SJCRH30 (cell line): ENCODE measurements at regions not wholly inside any gene's neighbourhood (a gene's known extent, or its start where the extent isn't known, plus 50 kb on each side); places are given as distances from the start of the nearest gene placed in this dataset.
"Not testable (repeated sequence)": the region's sequence is repeated elsewhere in the genome, so short reads cannot be mapped to it uniquely, and the experiment has no call there.

Experiments used
- DNase-seq, 2 experiments: peaks; one replicate each; pipeline ENCODE4 v3.0.0-alpha.2; 2015 to 2020
- H3K27ac ChIP-seq: fragments of 250-450 bp; sonication (Bioruptor Pico); 2 replicates; pipeline ENCODE4 v1.5.1; 2020; ENCODE audit warnings: mild to moderate bottlenecking, moderate library complexity
- H3K27me3 ChIP-seq: fragments of 250-450 bp; sonication (Bioruptor Pico); 2 replicates; pipeline ENCODE4 v1.5.1; 2020; ENCODE audit warnings: mild to moderate bottlenecking, moderate library complexity
- H3K36me3 ChIP-seq: fragments of 250-450 bp; sonication (Bioruptor Pico); 2 replicates; pipeline ENCODE4 v1.5.1; 2020; ENCODE audit warnings: mild to moderate bottlenecking, moderate library complexity
- H3K4me1 ChIP-seq: fragments of 250-450 bp; sonication (Bioruptor Pico); 2 replicates; pipeline ENCODE4 v1.5.1; 2020; ENCODE audit warnings: mild to moderate bottlenecking, moderate library complexity
- H3K4me3 ChIP-seq: fragments of 250-450 bp; sonication (Bioruptor Pico); 2 replicates; pipeline ENCODE4 v1.5.1; 2020; ENCODE audit warnings: mild to moderate bottlenecking, moderate library complexity
- H3K9me3 ChIP-seq: fragments of 250-450 bp; sonication (Bioruptor Pico); replicated peaks from 2 replicates; pipeline ENCODE4 v1.5.1; 2020; ENCODE audit warnings: mild to moderate bottlenecking, moderate library complexity

DNA sequence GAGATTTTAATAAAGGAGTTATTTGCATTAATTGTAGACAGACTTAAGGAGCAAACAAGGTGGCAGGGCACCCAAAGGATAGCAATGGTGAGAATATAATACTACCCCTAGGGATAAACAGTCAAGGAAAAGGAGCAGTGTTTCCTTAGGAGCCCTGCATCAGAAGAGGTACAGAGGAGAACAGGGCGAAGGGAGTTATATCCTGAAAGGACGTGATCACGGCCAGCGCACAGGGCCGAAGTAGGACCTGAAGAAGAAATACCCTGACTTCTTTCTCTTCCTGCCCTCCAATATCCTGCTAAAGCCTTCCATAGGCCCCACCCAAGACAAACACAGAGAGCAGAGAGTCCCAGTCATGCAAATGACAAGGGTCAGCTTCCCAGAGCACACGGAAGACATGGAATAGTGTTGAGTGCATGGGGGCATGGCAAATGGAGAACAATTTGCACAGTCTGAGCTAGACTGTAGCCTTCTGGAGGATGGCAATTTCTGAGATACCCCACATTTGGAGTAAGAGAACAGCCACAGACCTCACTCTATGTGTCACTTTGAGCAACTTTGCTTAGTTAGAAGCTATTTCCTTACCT is 188.2 kb downstream of the ZNF92 start:
- H3K4me3 ChIP-seq, H3K27me3 ChIP-seq, H3K36me3 ChIP-seq, H3K27ac ChIP-seq, H3K4me1 ChIP-seq, H3K9me3 ChIP-seq, DNase-seq: not testable (repeated sequence)

DNA sequence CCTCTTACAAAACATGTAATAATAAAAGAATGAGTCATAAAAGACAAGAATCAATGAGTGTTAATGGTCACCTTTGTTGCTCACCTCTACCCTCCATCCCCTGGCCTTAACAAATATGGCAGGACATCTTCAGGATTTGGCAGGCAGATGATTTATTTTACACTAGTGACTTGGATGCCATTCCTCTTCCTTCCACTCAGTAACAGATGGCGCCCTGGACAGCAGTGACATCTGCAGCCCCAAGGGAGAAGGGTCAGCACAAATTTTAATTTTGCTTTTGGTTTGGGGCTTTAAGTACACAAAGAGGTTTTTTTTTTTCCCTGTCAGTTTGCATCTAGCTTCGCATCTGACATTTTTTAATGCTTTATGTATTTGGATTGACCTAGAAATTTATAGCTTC is 188.9 kb downstream of the ZNF92 start:
- H3K4me3 ChIP-seq, H3K36me3 ChIP-seq, H3K27me3 ChIP-seq, H3K27ac ChIP-seq, H3K9me3 ChIP-seq, H3K4me1 ChIP-seq: not testable (repeated sequence)
- DNase-seq: peak in 1 of 2 experiments; percentile 21

DNA sequence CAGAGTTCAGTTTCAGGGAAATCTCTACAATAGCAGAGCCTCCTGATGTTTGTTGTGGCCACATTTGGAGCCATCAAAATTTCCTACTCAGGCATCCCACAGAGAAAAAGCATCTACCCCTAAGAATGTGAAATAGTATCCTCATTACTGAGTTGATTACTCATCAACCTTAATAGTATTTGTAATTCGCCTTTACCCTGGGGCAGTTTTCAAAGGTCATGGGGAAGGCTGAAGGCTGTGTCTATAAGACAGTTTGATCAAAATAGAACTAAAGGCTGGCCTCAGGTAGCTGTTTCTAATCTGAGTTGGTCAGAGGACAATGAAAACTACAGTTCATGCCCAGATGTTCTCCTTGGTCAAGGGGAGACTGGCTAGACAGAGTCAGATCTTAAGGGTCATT is 189.7 kb downstream of the ZNF92 start:
- not testable (repeated sequence) for DNase-seq, H3K27ac ChIP-seq, H3K4me3 ChIP-seq, H3K27me3 ChIP-seq, H3K36me3 ChIP-seq, H3K9me3 ChIP-seq, H3K4me1 ChIP-seq

GRCh38 chr7:65568226-65568625 is 194.6 kb downstream of the ZNF92 start:
- H3K4me3 ChIP-seq, H3K4me1 ChIP-seq, H3K9me3 ChIP-seq, H3K36me3 ChIP-seq, DNase-seq, H3K27me3 ChIP-seq, H3K27ac ChIP-seq: not testable (repeated sequence)

DNA sequence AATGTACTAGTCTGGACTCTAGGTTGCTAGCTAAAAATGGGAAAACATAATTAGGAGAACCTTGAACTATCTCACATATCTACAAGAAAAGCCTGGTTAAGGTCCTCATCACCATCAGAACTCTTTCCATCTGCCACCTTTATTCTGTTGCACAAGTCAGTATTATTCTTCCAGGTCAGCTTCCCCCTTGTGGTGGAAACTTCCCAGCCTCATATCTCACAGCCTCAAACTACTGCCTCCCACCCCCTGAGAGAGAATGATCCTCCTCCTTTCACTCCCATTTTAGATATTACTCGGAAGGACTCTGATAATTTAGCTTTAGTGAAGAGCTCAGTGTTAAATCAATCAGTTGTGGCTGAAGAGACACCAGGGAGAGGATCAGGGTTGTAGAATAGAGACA is 197.3 kb downstream of the ZNF92 start:
- not testable (repeated sequence) for H3K27me3 ChIP-seq, H3K4me3 ChIP-seq, H3K4me1 ChIP-seq, H3K36me3 ChIP-seq, H3K27ac ChIP-seq, DNase-seq, H3K9me3 ChIP-seq

GRCh38 chr7:65572581-65572980 is 198.9 kb downstream of the ZNF92 start:
- not testable (repeated sequence) for H3K4me1 ChIP-seq, H3K36me3 ChIP-seq
- DNase-seq: peak in 1 of 2 experiments; percentile 5

GRCh38 chr7:65576370-65576769 is 202.7 kb downstream of the ZNF92 start:
- H3K4me1 ChIP-seq, H3K9me3 ChIP-seq, H3K27ac ChIP-seq, DNase-seq, H3K36me3 ChIP-seq, H3K4me3 ChIP-seq, H3K27me3 ChIP-seq: not testable (repeated sequence)

More at GRCh38 chr7:65572581-65572980, 198.9 kb downstream of the ZNF92 start:
- H3K4me3 ChIP-seq: peak overlapping the region; percentile 49
- H3K9me3 ChIP-seq, H3K27ac ChIP-seq, H3K27me3 ChIP-seq: not testable (repeated sequence)

- H3K27ac ChIP-seq: not testable (repeated sequence)
Observed at GRCh38 chr7:65582518-65583119, 209.0 kb downstream of the ZNF92 start.

GRCh38 chr7:65602495-65602894 is 228.8 kb downstream of the ZNF92 start:
- H3K9me3 ChIP-seq, H3K36me3 ChIP-seq, H3K4me1 ChIP-seq, H3K27ac ChIP-seq, H3K27me3 ChIP-seq, H3K4me3 ChIP-seq, DNase-seq: not testable (repeated sequence)

More at GRCh38 chr7:65582518-65583119, 209.0 kb downstream of the ZNF92 start:
- not testable (repeated sequence) for H3K4me1 ChIP-seq, DNase-seq, H3K4me3 ChIP-seq, H3K27me3 ChIP-seq, H3K36me3 ChIP-seq, H3K9me3 ChIP-seq

GRCh38 chr7:65609131-65609530 is 235.5 kb downstream of the ZNF92 start:
- no peak for DNase-seq
- H3K36me3 ChIP-seq: no peaks in the 10 kb centered on the region
- no peak overlapping the region for H3K27ac ChIP-seq

GRCh38 chr7:65613644-65614289 is 240.1 kb downstream of the ZNF92 start:
- H3K36me3 ChIP-seq, H3K4me1 ChIP-seq, H3K4me3 ChIP-seq, H3K27ac ChIP-seq, H3K27me3 ChIP-seq, DNase-seq, H3K9me3 ChIP-seq: not testable (repeated sequence)

More at GRCh38 chr7:65609131-65609530, 235.5 kb downstream of the ZNF92 start:
- Histone ChIP-seq H3K4me3 (no peak overlapping the region), H3K27me3 (no peaks in the 10 kb centered on the region), H3K9me3 (no peaks in the 10 kb centered on the region), H3K4me1 (no peaks in the 10 kb centered on the region)

GRCh38 chr7:65616111-65616510 is 242.5 kb downstream of the ZNF92 start:
- H3K36me3 ChIP-seq, H3K27me3 ChIP-seq, H3K9me3 ChIP-seq, H3K4me3 ChIP-seq, H3K27ac ChIP-seq, H3K4me1 ChIP-seq, DNase-seq: not testable (repeated sequence)

DNA sequence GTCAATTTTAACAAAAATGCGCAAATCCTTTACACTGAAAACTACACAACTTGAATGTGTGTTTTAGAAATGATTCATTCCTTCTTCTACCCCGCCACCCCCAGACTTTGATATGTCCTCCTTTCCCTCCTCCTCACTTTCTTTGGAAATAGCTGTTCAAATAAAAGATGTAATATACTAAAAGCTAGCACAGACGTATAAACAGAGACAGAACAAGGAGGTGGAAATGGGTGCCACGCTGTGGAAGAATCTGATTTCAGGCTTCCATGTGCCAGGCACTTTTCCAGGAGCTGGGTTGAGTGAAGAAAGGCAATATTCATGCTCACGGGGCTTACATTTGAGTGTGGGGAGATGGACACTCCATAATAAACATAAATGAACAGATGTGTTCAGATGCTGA is 246.6 kb downstream of the ZNF92 start:
- H3K9me3 ChIP-seq, H3K27ac ChIP-seq, H3K4me1 ChIP-seq, H3K27me3 ChIP-seq, H3K4me3 ChIP-seq, H3K36me3 ChIP-seq, DNase-seq: not testable (repeated sequence)

DNA sequence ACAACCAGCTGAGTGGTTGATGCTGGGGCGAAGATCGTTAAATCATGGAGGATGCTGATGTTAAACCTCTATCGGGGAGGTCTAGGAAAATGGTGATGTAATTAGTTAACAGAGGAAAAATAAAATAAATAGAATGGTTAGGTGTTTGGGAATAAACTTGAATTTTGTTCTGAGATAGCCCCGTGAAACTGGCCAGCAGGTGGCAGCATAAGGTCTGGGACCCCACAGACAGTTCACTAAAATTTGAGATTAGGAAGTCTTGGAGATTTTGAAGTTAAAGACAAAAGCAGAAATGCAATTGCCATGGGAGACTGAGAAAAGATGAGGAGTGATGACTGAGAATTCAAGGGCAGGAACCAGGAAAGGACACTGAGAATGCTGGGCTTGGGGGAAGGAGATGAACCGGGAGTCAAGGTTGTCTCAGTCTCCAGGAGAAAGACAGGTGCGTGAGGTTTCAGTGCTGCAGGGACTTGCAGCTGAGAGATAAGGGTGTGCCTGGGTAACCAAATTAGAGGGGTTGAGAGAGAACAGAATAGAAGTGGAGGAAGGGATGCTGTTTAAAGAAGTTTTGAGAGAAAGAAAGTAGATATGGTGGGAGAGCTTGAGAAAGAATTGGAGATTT is 248.0 kb downstream of the ZNF92 start:
- H3K9me3 ChIP-seq, H3K27ac ChIP-seq, H3K27me3 ChIP-seq, H3K4me3 ChIP-seq, H3K36me3 ChIP-seq, H3K4me1 ChIP-seq: not testable (repeated sequence)
- DNase-seq: peak; percentile 29 to 39

DNA sequence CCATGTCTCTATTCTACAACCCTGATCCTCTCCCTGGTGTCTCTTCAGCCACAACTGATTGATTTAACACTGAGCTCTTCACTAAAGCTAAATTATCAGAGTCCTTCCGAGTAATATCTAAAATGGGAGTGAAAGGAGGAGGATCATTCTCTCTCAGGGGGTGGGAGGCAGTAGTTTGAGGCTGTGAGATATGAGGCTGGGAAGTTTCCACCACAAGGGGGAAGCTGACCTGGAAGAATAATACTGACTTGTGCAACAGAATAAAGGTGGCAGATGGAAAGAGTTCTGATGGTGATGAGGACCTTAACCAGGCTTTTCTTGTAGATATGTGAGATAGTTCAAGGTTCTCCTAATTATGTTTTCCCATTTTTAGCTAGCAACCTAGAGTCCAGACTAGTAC is 241.6 kb upstream of the VKORC1L1 start:
- H3K27ac ChIP-seq, DNase-seq, H3K9me3 ChIP-seq, H3K4me1 ChIP-seq, H3K36me3 ChIP-seq, H3K4me3 ChIP-seq, H3K27me3 ChIP-seq: not testable (repeated sequence)
